ENCODE measurements at regions not wholly inside any gene's neighbourhood (a gene's known extent, or its start where the extent isn't known, plus 50 kb on each side); places are given as distances from the start of the nearest gene placed in this dataset.

- TF ChIP-seq CTCF (IDR thresholded peaks at IDR 0.05; ENCODE audit: control insufficient read depth, insufficient read depth, low read depth, low read length, missing control alignments), result no peak
- DNase-seq (ENCODE audit: low read depth), result no peak
- no peak overlapping the region for H3K4me3 ChIP-seq (ENCODE audit: control insufficient read depth, low read depth, low read length)
Observed at GRCh38 chr9:81849631-81850259, 78.5 kb upstream of the SPATA31D4 start.

- H3K4me3 ChIP-seq (ENCODE audit: control insufficient read depth, low read depth, low read length), result no peak overlapping the region
- DNase-seq (ENCODE audit: low read depth), result no peak
- TF ChIP-seq CTCF (IDR thresholded peaks at IDR 0.05; ENCODE audit: control insufficient read depth, insufficient read depth, low read depth, low read length, missing control alignments), result no peak
Observed at GRCh38 chr9:81850724-81851123, 77.5 kb upstream of the SPATA31D4 start.

- DNase-seq (ENCODE audit: low read depth), result no peak
- no peak overlapping the region for H3K4me3 ChIP-seq (ENCODE audit: control insufficient read depth, low read depth, low read length)
- no peak for TF ChIP-seq CTCF (IDR thresholded peaks at IDR 0.05; ENCODE audit: control insufficient read depth, insufficient read depth, low read depth, low read length, missing control alignments)
Observed at GRCh38 chr9:81851340-81851739, 76.9 kb upstream of the SPATA31D4 start.

- no peak overlapping the region for H3K4me3 ChIP-seq (ENCODE audit: control insufficient read depth, low read depth, low read length)
- no peak for DNase-seq (ENCODE audit: low read depth)
- no peak for TF ChIP-seq CTCF (IDR thresholded peaks at IDR 0.05; ENCODE audit: control insufficient read depth, insufficient read depth, low read depth, low read length, missing control alignments)
Observed at GRCh38 chr9:81852820-81853219, 75.4 kb upstream of the SPATA31D4 start.

GRCh38 chr9:81855538-81855937 is 72.7 kb upstream of the SPATA31D4 start:
- no peak overlapping the region for H3K4me3 ChIP-seq (ENCODE audit: control insufficient read depth, low read depth, low read length)
- no peak for TF ChIP-seq CTCF (IDR thresholded peaks at IDR 0.05; ENCODE audit: control insufficient read depth, insufficient read depth, low read depth, low read length, missing control alignments)
- no peak for DNase-seq (ENCODE audit: low read depth)

GRCh38 chr9:81858657-81859430 is 69.4 kb upstream of the SPATA31D4 start:
- no peak for TF ChIP-seq CTCF (IDR thresholded peaks at IDR 0.05; ENCODE audit: control insufficient read depth, insufficient read depth, low read depth, low read length, missing control alignments)
- no peak for DNase-seq (ENCODE audit: low read depth)
- no peak overlapping the region for H3K4me3 ChIP-seq (ENCODE audit: control insufficient read depth, low read depth, low read length)
